Lung (tissue), 12 donors: ENCODE measurements at regions not wholly inside any gene's neighbourhood (a gene's known extent, or its start where the extent isn't known, plus 50 kb on each side); places are given as distances from the start of the nearest gene placed in this dataset. TPM values are rescaled to one million over a fixed set of nuclear protein-coding genes. Genes with fewer than 3 reads are reported as not detected.
"Not testable (repeated sequence)": the region's sequence is repeated elsewhere in the genome, so short reads cannot be mapped to it uniquely, and the experiment has no call there.

Experiments used
- ATAC-seq: fragments of 200-7000 bp; cut with Tn5 transposase; one replicate; pipeline ENCODE4 v1.9.1; 2020; ENCODE audit warnings: moderate number of reproducible peaks; ENCODE audit not compliant: insufficient read depth, low FRiP score
- DNase-seq, 3 donors: peaks; one replicate each; pipeline ENCODE4 v3.0.0-alpha.2; 2013 to 2017
- H3K27ac ChIP-seq, 2 donors: one replicate each; pipeline ENCODE4 v1.5.1; 2013; ENCODE audit warnings: mild to moderate bottlenecking in 2 of 2, moderate library complexity in 2 of 2, control low read depth in 1 of 2, inconsistent platforms in 1 of 2, low read depth in 1 of 2, low read length in 1 of 2
- H3K27me3 ChIP-seq, 3 donors: one replicate each; pipeline ENCODE4 v1.5.1; 2013; ENCODE audit warnings: low read length in 2 of 3; ENCODE audit not compliant: control insufficient read depth in 3 of 3, insufficient read depth in 3 of 3
- H3K36me3 ChIP-seq, 4 donors: one replicate each; pipeline ENCODE4 v1.5.1; 2013; ENCODE audit warnings: low read length in 4 of 4, mild to moderate bottlenecking in 1 of 4, moderate library complexity in 1 of 4; ENCODE audit not compliant: control insufficient read depth in 4 of 4, insufficient read depth in 4 of 4
- H3K4me1 ChIP-seq, 5 donors: one replicate each; pipeline ENCODE4 v1.5.1; 2013; ENCODE audit warnings: low read length in 5 of 5, mild to moderate bottlenecking in 2 of 5, moderate library complexity in 1 of 5; ENCODE audit not compliant: control insufficient read depth in 5 of 5, insufficient read depth in 5 of 5
- H3K4me3 ChIP-seq: one replicate; pipeline ENCODE4 v1.5.1; 2013; ENCODE audit warnings: mild to moderate bottlenecking, control low read depth, moderate library complexity
- H3K9ac ChIP-seq, 2 donors: one replicate each; pipeline ENCODE4 v1.5.1; 2013; ENCODE audit warnings: low read length in 2 of 2, control low read depth in 1 of 2; ENCODE audit not compliant: insufficient read depth in 1 of 2
- H3K9me3 ChIP-seq, 4 donors: one replicate each; pipeline ENCODE4 v1.5.1; 2013; ENCODE audit warnings: low read length in 3 of 4, mild to moderate bottlenecking in 1 of 4, moderate library complexity in 1 of 4; ENCODE audit not compliant: control insufficient read depth in 4 of 4, insufficient read depth in 3 of 4
- WGBS, 2 donors: extraction: QIAGEN DNeasy Blood & Tissue Kit; methylation state at CpG; one replicate each; pipeline ENCODE4 v1.1.7; 2013; 5-methylcytosine and 5-hydroxymethylcytosine counted together
- small RNA-seq: library from RNA; depleted of rRNA; stranded (forward); fragments of <200 nt; gene quantifications from one replicate; pipeline ENCODE3, GENCODE V24; 2014; ENCODE audit warnings: low replicate concordance
- TF ChIP-seq, protein P1 (sequence below): IDR thresholded peaks from 2 replicates; pipeline ENCODE4 v1.5.1; 2012; ENCODE audit warnings: mild to moderate bottlenecking; ENCODE audit errors: control extremely low read depth, extremely low read depth
- donor health status: control.
- donor health status: control.
- donor health status: Bipolar disorder and iron deficiency.
- donor health status: healthy.
- donor health status: DM: yes; HTN: yes; CAD: no.

DNA sequence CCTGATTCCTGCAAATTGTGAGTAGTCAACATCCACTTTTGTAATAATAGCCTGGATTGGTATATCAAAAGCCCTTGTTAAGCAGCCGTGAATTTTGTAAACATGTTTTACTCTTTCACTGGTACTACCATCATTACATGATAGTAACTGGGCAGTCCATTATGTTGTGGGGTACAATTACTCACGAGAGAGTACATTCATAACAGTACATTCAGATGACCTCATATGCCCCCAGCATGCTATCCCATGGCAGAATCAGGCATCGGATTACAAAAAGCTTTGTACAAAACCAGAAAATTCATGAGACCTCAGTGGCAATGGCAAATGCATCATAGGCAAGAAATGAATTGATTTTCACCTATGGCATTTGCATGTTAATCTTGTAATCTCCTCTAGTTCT lies 166.2 kb downstream of the EPM2A start:
- Histone ChIP-seq H3K4me1 (peaks cover 0 to 1% (median 0%) of the 10 kb centered on the region in 5 donors), H3K9ac (no peak overlapping the region), H3K9me3 (peaks cover 0 to 9% (median 5%) of the 10 kb centered on the region in 4 donors), H3K27me3 (no peaks in the 10 kb centered on the region), H3K36me3 (no peaks in the 10 kb centered on the region), H3K4me3 (no peak overlapping the region), H3K27ac (no peak overlapping the region)
- no peak for ATAC-seq
- TF ChIP-seq, protein P1, sequence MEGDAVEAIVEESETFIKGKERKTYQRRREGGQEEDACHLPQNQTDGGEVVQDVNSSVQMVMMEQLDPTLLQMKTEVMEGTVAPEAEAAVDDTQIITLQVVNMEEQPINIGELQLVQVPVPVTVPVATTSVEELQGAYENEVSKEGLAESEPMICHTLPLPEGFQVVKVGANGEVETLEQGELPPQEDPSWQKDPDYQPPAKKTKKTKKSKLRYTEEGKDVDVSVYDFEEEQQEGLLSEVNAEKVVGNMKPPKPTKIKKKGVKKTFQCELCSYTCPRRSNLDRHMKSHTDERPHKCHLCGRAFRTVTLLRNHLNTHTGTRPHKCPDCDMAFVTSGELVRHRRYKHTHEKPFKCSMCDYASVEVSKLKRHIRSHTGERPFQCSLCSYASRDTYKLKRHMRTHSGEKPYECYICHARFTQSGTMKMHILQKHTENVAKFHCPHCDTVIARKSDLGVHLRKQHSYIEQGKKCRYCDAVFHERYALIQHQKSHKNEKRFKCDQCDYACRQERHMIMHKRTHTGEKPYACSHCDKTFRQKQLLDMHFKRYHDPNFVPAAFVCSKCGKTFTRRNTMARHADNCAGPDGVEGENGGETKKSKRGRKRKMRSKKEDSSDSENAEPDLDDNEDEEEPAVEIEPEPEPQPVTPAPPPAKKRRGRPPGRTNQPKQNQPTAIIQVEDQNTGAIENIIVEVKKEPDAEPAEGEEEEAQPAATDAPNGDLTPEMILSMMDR = no peak
- 71 to 76% methylated on average over 3 of the region's 3 CpGs for WGBS, 2 donors
- DNase-seq = no peak

DNA sequence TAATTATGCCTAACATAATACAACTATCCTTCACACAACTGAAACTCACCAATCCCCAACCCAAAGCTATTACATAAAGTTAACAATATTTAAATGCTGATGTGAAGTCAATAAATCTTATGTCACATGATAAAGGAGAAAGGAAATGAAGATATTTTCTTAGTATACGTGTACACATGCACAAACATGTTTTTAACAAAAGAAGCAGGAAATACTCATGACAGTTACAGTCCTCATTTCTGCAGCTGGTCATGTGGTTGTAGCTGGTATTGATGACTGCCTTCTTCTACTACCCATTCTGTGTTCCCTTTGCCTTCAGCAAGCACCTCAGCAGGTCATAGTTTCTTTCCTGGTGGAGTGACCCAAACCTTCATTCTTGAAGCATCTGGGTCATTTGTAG lies 165.0 kb downstream of the EPM2A start:
- ATAC-seq = not testable (repeated sequence)
- WGBS, 2 donors = 55 to 60% methylated on average over 1 of the region's 1 CpG

DNA sequence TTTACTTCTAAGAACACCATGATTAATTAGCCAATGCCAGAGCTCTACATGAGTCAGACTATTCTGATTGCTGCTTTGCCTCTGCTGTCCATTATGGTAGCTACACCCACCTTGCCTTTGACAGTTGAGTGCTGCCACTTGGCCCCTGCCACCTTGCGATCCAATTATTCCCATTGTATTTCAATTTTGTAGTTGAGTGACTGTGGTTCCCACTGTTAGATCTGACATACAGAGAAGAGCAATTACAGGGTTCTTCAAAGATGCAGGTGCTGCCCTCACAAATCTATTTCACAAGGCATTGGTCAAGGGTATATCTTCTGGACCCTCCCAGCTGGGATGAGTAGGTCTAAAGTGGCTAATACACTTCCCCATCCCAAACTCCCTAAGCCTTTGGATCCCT lies 161.1 kb downstream of the EPM2A start:
- not testable (repeated sequence) for DNase-seq, H3K27me3 ChIP-seq, H3K27ac ChIP-seq, H3K36me3 ChIP-seq, H3K9ac ChIP-seq, ATAC-seq, H3K4me3 ChIP-seq, H3K4me1 ChIP-seq
- WGBS, 2 donors = 100% methylated on average over 1 of the region's 1 CpG
- peaks cover 1 to 17% (median 9%) of the 10 kb centered on the region in 4 donors for H3K9me3 ChIP-seq

More for the DNA sequence above, 165.0 kb downstream of the EPM2A start:
- not testable (repeated sequence) for DNase-seq, H3K36me3 ChIP-seq, H3K9ac ChIP-seq, H3K27ac ChIP-seq, H3K4me3 ChIP-seq, H3K4me1 ChIP-seq, H3K27me3 ChIP-seq
- H3K9me3 ChIP-seq = peaks cover 0 to 17% (median 9%) of the 10 kb centered on the region in 4 donors

Small RNAs in the stretch of these regions (small RNA-seq; reads per million reads assigned to genes)
- gene RNU1-33P = not detected
